ENCODE measurements at regions not wholly inside any gene's neighbourhood (a gene's known extent, or its start where the extent isn't known, plus 50 kb on each side); places are given as distances from the start of the nearest gene placed in this dataset.

DNA sequence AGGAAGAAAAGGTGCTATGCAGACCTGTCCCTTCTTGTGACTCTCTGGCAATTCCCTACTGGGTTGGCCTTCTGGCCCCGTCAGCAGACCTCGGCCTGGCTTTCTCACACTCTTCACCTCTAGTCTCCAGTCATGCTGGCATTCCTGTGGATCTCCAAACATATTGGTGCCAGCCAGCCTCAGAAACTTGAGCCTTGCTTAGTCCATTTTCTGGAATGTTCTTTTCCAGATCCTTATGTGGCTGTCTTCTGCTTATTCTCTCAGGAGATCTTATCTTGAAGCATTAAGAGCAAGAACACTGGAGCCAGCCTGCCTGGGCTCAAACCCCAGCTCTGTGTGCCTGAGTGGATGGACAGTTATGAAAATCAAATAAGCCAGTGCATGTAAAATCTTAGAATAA, 88.2 kb upstream of the NTRK3 start:
- Histone ChIP-seq H3K9me3 (no peaks in the 10 kb centered on the region), H3K4me3 (no peak overlapping the region), H3K27ac (no peak overlapping the region), H3K4me1 (no peaks in the 10 kb centered on the region), H3K27me3 (no peaks in the 10 kb centered on the region), H3K36me3 (no peaks in the 10 kb centered on the region)
- WGBS, 2 donors = 86 to 88% methylated on average over 2 of the region's 2 CpGs
- DNase-seq = no peak
- TF ChIP-seq EP300 (IDR thresholded peaks at IDR 0.05) (no peak), POLR2AphosphoS5 (IDR thresholded peaks at IDR 0.05) (no peak), POLR2A (IDR thresholded peaks at IDR 0.05) (no peak)
- TF ChIP-seq, protein P1, sequence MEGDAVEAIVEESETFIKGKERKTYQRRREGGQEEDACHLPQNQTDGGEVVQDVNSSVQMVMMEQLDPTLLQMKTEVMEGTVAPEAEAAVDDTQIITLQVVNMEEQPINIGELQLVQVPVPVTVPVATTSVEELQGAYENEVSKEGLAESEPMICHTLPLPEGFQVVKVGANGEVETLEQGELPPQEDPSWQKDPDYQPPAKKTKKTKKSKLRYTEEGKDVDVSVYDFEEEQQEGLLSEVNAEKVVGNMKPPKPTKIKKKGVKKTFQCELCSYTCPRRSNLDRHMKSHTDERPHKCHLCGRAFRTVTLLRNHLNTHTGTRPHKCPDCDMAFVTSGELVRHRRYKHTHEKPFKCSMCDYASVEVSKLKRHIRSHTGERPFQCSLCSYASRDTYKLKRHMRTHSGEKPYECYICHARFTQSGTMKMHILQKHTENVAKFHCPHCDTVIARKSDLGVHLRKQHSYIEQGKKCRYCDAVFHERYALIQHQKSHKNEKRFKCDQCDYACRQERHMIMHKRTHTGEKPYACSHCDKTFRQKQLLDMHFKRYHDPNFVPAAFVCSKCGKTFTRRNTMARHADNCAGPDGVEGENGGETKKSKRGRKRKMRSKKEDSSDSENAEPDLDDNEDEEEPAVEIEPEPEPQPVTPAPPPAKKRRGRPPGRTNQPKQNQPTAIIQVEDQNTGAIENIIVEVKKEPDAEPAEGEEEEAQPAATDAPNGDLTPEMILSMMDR (IDR thresholded peaks at IDR 0.05) = no peak
- intact Hi-C loops (cut with DNase I) = no loop called here

GRCh38 chr15:88342666-88343065, 86.1 kb upstream of the NTRK3 start:
- Histone ChIP-seq H3K4me1 (no peaks in the 10 kb centered on the region), H3K27ac (no peak overlapping the region), H3K4me3 (no peak overlapping the region), H3K36me3 (no peaks in the 10 kb centered on the region), H3K27me3 (no peaks in the 10 kb centered on the region), H3K9me3 (no peaks in the 10 kb centered on the region)
- intact Hi-C loops (cut with DNase I) = no loop called here
- no peak for TF ChIP-seq POLR2AphosphoS5 (IDR thresholded peaks at IDR 0.05)
- TF ChIP-seq POLR2A (IDR thresholded peaks at IDR 0.05) = no peak
- TF ChIP-seq EP300 (IDR thresholded peaks at IDR 0.05) = no peak
- no peak for DNase-seq
- WGBS, 2 donors = 43 to 64% methylated on average over 2 of the region's 2 CpGs

DNA sequence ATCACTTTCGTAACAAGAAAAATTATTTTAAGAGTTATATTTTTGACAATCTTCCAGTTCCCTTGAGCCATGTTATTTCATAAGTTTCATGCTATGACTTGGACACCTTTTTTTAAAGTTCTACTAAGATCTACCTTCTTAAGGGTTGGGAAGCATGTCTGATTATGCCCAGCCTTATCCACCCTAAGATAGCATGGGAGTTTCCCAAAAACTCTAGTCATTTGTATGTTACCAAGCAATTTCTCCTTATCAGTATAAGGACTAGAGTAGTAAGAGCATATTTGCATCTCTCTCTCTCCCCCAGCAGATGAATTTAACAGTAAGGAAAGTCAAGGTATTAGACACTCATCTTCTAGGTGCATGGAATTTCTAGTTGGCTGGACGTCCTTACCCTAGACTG, 85.1 kb upstream of the NTRK3 start:
- no peak for TF ChIP-seq EP300 (IDR thresholded peaks at IDR 0.05)
- TF ChIP-seq, protein P1 (IDR thresholded peaks at IDR 0.05) = no peak
- intact Hi-C loops (cut with DNase I) = no loop called here
- no peak overlapping the region for H3K27ac ChIP-seq

GRCh38 chr15:88341006-88341405, 84.5 kb upstream of the NTRK3 start:
- intact Hi-C loops (cut with DNase I) = no loop called here
- TF ChIP-seq, protein P1 (IDR thresholded peaks at IDR 0.05) = no peak
- TF ChIP-seq POLR2A (IDR thresholded peaks at IDR 0.05) = no peak
- TF ChIP-seq EP300 (IDR thresholded peaks at IDR 0.05) = no peak
- no peak for TF ChIP-seq POLR2AphosphoS5 (IDR thresholded peaks at IDR 0.05)
- 67 to 82% methylated on average over 5 of the region's 5 CpGs for WGBS, 2 donors
- no peaks in the 10 kb centered on the region for H3K36me3 ChIP-seq
- no peak for DNase-seq
- H3K27ac ChIP-seq = no peak overlapping the region
- no peak overlapping the region for H3K4me3 ChIP-seq
- no peaks in the 10 kb centered on the region for H3K27me3 ChIP-seq
- H3K4me1 ChIP-seq = no peaks in the 10 kb centered on the region
- no peaks in the 10 kb centered on the region for H3K9me3 ChIP-seq

More for the DNA sequence above, 85.1 kb upstream of the NTRK3 start:
- H3K4me3 ChIP-seq = no peak overlapping the region
- H3K4me1 ChIP-seq = no peaks in the 10 kb centered on the region
- DNase-seq = no peak
- H3K36me3 ChIP-seq = no peaks in the 10 kb centered on the region
- no peaks in the 10 kb centered on the region for H3K9me3 ChIP-seq
- 85 to 87% methylated on average over 2 of the region's 2 CpGs for WGBS, 2 donors
- H3K27me3 ChIP-seq = no peaks in the 10 kb centered on the region

GRCh38 chr15:88337993-88338392, 81.5 kb upstream of the NTRK3 start:
- Histone ChIP-seq H3K4me1 (no peaks in the 10 kb centered on the region), H3K27me3 (no peaks in the 10 kb centered on the region), H3K4me3 (no peak overlapping the region), H3K27ac (no peak overlapping the region), H3K9me3 (no peaks in the 10 kb centered on the region), H3K36me3 (no peaks in the 10 kb centered on the region)
- intact Hi-C loops (cut with DNase I) = no loop called here
- no peak for DNase-seq
- TF ChIP-seq POLR2A (IDR thresholded peaks at IDR 0.05) (no peak), POLR2AphosphoS5 (IDR thresholded peaks at IDR 0.05) (no peak), EP300 (IDR thresholded peaks at IDR 0.05) (no peak)
- TF ChIP-seq, protein P1 (IDR thresholded peaks at IDR 0.05) = no peak
- 6 to 11% methylated on average over 1 of the region's 1 CpG for WGBS, 2 donors
